Loucy (cell line): ENCODE measurements at regions not wholly inside any gene's neighbourhood (a gene's known extent, or its start where the extent isn't known, plus 50 kb on each side); places are given as distances from the start of the nearest gene placed in this dataset.

Source experiments
- H2AFZ ChIP-seq: fragments of 200-600 bp; sonication (generic); 2 replicates; pipeline ENCODE4 v1.6.0; 2016; ENCODE audit warnings: antibody characterized with exemption, mild to moderate bottlenecking, low read length, moderate library complexity
- H3F3A ChIP-seq: fragments of 200-600 bp; 2 replicates; pipeline ENCODE4 v1.6.0; 2016; ENCODE audit warnings: antibody characterized with exemption, low read depth, mild to moderate bottlenecking
- H3K27me3 ChIP-seq: fragments of 200-600 bp; sonication (generic); 2 replicates; pipeline ENCODE4 v1.6.1; 2014; ENCODE audit warnings: low read length, mild to moderate bottlenecking; ENCODE audit not compliant: insufficient read depth, poor library complexity, severe bottlenecking
- H3K36me3 ChIP-seq: fragments of 200-600 bp; sonication (generic); 2 replicates; pipeline ENCODE4 v1.6.1; 2016; ENCODE audit warnings: low read length; ENCODE audit not compliant: insufficient read depth
- H3K4me1 ChIP-seq: fragments of 200-600 bp; sonication (generic); 2 replicates; pipeline ENCODE4 v1.5.1; 2014; ENCODE audit warnings: low read length, mild to moderate bottlenecking; ENCODE audit not compliant: insufficient read depth, poor library complexity, severe bottlenecking
- H3K4me2 ChIP-seq: fragments of 200-600 bp; sonication (generic); 2 replicates; pipeline ENCODE4 v1.6.0; 2014; ENCODE audit warnings: antibody characterized with exemption, low read length, low read depth, mild to moderate bottlenecking; ENCODE audit not compliant: poor library complexity, severe bottlenecking
- H3K4me3 ChIP-seq: fragments of 200-600 bp; sonication (generic); 2 replicates; pipeline ENCODE4 v1.5.1; 2014; ENCODE audit warnings: low read length, mild to moderate bottlenecking, mixed read lengths; ENCODE audit not compliant: poor library complexity, severe bottlenecking
- H3K79me2 ChIP-seq: fragments of 200-600 bp; sonication (generic); 2 replicates; pipeline ENCODE4 v1.6.1; 2014; ENCODE audit warnings: low read length; ENCODE audit not compliant: insufficient read depth
- H3K9ac ChIP-seq: fragments of 200-600 bp; sonication (generic); 2 replicates; pipeline ENCODE4 v1.6.0; 2014; ENCODE audit warnings: mild to moderate bottlenecking, low read depth, low read length, moderate library complexity; ENCODE audit not compliant: poor library complexity, severe bottlenecking
- H3K9me2 ChIP-seq: fragments of 200-600 bp; sonication (generic); replicated peaks from 2 replicates; pipeline ENCODE4 v1.6.1; 2016; ENCODE audit warnings: low read depth, low read length, mixed read lengths
- H3K9me3 ChIP-seq: fragments of 200-600 bp; sonication (generic); 2 replicates; pipeline ENCODE4 v1.6.1; 2014; ENCODE audit warnings: mild to moderate bottlenecking, antibody characterized with exemption, low read length, low read depth; ENCODE audit not compliant: insufficient read depth
- H4K20me1 ChIP-seq: fragments of 200-600 bp; sonication (generic); 2 replicates; pipeline ENCODE4 v1.6.0; 2014; ENCODE audit warnings: antibody characterized with exemption, low read length, mild to moderate bottlenecking; ENCODE audit not compliant: insufficient read depth, poor library complexity, severe bottlenecking
- CTCF ChIP-seq: fragments of 200-600 bp; sonication (generic); conservative IDR thresholded peaks from 2 replicates; pipeline ENCODE4 v1.5.1; 2014; ENCODE audit warnings: mild to moderate bottlenecking, antibody characterized with exemption, low read length
- EZH2phosphoT487 ChIP-seq: fragments of 200-600 bp; IDR thresholded peaks from 2 replicates; pipeline ENCODE4 v1.6.1; 2018; ENCODE audit warnings: antibody characterized with exemption, mild to moderate bottlenecking, moderate library complexity, borderline replicate concordance

GRCh38 chr1:239725933-239726332 lies 339.6 kb downstream of the CHRM3 start:
- H3K9ac ChIP-seq, result no peak overlapping the region
- peaks cover 2% of the 10 kb centered on the region for H3K4me1 ChIP-seq
- H2AFZ ChIP-seq, result no peak overlapping the region
- H3K9me2 ChIP-seq, result no peaks in the 10 kb centered on the region
- H3K9me3 ChIP-seq, result no peaks in the 10 kb centered on the region
- H3K79me2 ChIP-seq, result no peaks in the 10 kb centered on the region
- H3F3A ChIP-seq, result no peaks in the 10 kb centered on the region
- TF ChIP-seq CTCF, result no peak
- TF ChIP-seq EZH2phosphoT487, result no peak
- H3K4me3 ChIP-seq, result no peak overlapping the region
- H4K20me1 ChIP-seq, result no peaks in the 10 kb centered on the region
- no peaks in the 10 kb centered on the region for H3K27me3 ChIP-seq
- H3K4me2 ChIP-seq, result no peak overlapping the region
- no peaks in the 10 kb centered on the region for H3K36me3 ChIP-seq

- Histone ChIP-seq H3F3A (no peaks in the 10 kb centered on the region), H4K20me1 (no peaks in the 10 kb centered on the region), H3K4me1 (no peaks in the 10 kb centered on the region), H2AFZ (no peak overlapping the region; the same call in 1 of the 2 replicates), H3K27me3 (no peaks in the 10 kb centered on the region), H3K9ac (no peak overlapping the region), H3K36me3 (no peaks in the 10 kb centered on the region), H3K9me2 (no peaks in the 10 kb centered on the region), H3K9me3 (no peaks in the 10 kb centered on the region), H3K79me2 (no peaks in the 10 kb centered on the region), H3K4me2 (no peak overlapping the region), H3K4me3 (no peak overlapping the region)
- TF ChIP-seq CTCF (no peak), EZH2phosphoT487 (no peak)
Measured at GRCh38 chr1:239730378-239730777, 344.0 kb downstream of the CHRM3 start.

GRCh38 chr1:239731082-239731748 lies 344.8 kb downstream of the CHRM3 start:
- TF ChIP-seq CTCF (no peak), EZH2phosphoT487 (no peak)
- Histone ChIP-seq H3K27me3 (no peaks in the 10 kb centered on the region), H3K9me3 (no peaks in the 10 kb centered on the region), H4K20me1 (no peaks in the 10 kb centered on the region), H3F3A (no peaks in the 10 kb centered on the region), H3K36me3 (no peaks in the 10 kb centered on the region), H3K9me2 (no peaks in the 10 kb centered on the region), H3K4me2 (no peak overlapping the region), H3K9ac (no peak overlapping the region), H2AFZ (no peak overlapping the region), H3K4me3 (no peak overlapping the region), H3K4me1 (no peaks in the 10 kb centered on the region), H3K79me2 (no peaks in the 10 kb centered on the region)
